HCT116 (cell line): ENCODE measurements at regions not wholly inside any gene's neighbourhood (a gene's known extent, or its start where the extent isn't known, plus 50 kb on each side); places are given as distances from the start of the nearest gene placed in this dataset.

Source experiments
- ATAC-seq: fragments of 200-7000 bp; cut with Tn5 transposase; 2 replicates; pipeline ENCODE4 v1.9.1; 2020; ENCODE audit warnings: mild to moderate bottlenecking, moderate library complexity
- BruUV-seq: library from RNA; stranded (reverse); fragments of 400-500 nt; replicated peaks from 2 replicates; lab custom pipeline; 2021; lab: Mats Ljungman, UMichigan
- CTCF ChIA-PET: fragments of 300-600 bp; sonication (Branson Sonifier 250); formaldehyde crosslinking; loops from one replicate; lab custom pipeline; 2021; ENCODE audit warnings: antibody characterized with exemption; lab: Charles Lee
- POLR2A ChIA-PET: fragments of 300-600, 350-600 bp; sonication (Branson Sonifier 250); formaldehyde crosslinking; loops from one replicate; lab custom pipeline; 2021; ENCODE audit warnings: antibody characterized with exemption; lab: Charles Lee
- RAD21 ChIA-PET, 2 experiments: fragments of 300-600 bp; sonication (Branson Sonifier 250); formaldehyde crosslinking; loops; one replicate each; lab custom pipeline; 2023; ENCODE audit warnings: low total read pairs in 2 of 2; ENCODE audit not compliant: uncharacterized antibody in 2 of 2, unreplicated experiment in 2 of 2, low non-redundant PET in 1 of 2; lab: Charles Lee
- DNase-seq: peaks from one replicate; pipeline ENCODE4 v3.0.0-alpha.2; 2010; ENCODE audit warnings: low read depth, low spot score
- H2AFZ ChIP-seq: fragments of 200-600 bp; shearing (Covaris generic), sonication (generic); 2 replicates; pipeline ENCODE4 v1.6.1; 2017; ENCODE audit warnings: low read depth, mixed run types, mixed read lengths, antibody characterized with exemption, low read length; ENCODE audit not compliant: poor library complexity, severe bottlenecking
- H3K27ac ChIP-seq: 2 replicates; pipeline ENCODE4 v1.5.1; 2012; ENCODE audit warnings: low read depth, low read length
- H3K27me3 ChIP-seq: fragments of 200-600 bp; sonication (generic); 2 replicates; pipeline ENCODE4 v1.6.1; 2016; ENCODE audit warnings: mixed run types, low read length, mixed read lengths; ENCODE audit not compliant: insufficient read depth
- H3K36me3 ChIP-seq, 2 experiments: fragments of 200-500 bp in 1 of 2; fragments of 200-600 bp in 1 of 2; sonication (Bioruptor generic) in 1 of 2; sonication (generic) in 1 of 2; 2 replicates each; pipeline versions ENCODE4 v1.5.1 to v1.6.1; 2014 to 2016; ENCODE audit warnings: low read length in 2 of 2, inconsistent platforms in 1 of 2, mixed read lengths in 1 of 2, mixed run types in 1 of 2; ENCODE audit not compliant: insufficient read depth in 2 of 2, control insufficient read depth in 1 of 2
- H3K4me1 ChIP-seq, 2 experiments: fragments of 200-600 bp in 1 of 2; sonication (generic) in 1 of 2; 2 replicates each; pipeline versions ENCODE4 v1.5.1 to v1.6.1; 2012 to 2017; ENCODE audit warnings: low read length in 2 of 2, inconsistent platforms in 1 of 2, mild to moderate bottlenecking in 1 of 2, mixed read lengths in 1 of 2, mixed run types in 1 of 2, moderate library complexity in 1 of 2; ENCODE audit not compliant: insufficient read depth in 2 of 2, control insufficient read depth in 1 of 2
- H3K4me2 ChIP-seq: fragments of 200-600 bp; sonication (generic); 2 replicates; pipeline ENCODE4 v1.6.1; 2017; ENCODE audit warnings: mixed run types, low read length, mixed read lengths
- H3K4me3 ChIP-seq, 2 experiments: fragments of 200-600 bp in 1 of 2; sonication (generic) in 1 of 2; replicated peaks in 1 of 2; 2 replicates each; pipeline ENCODE4 v1.5.1; 2011 to 2016; ENCODE audit warnings: low read length in 2 of 2, control low read depth in 1 of 2, low read depth in 1 of 2, mild to moderate bottlenecking in 1 of 2, mixed read lengths in 1 of 2, mixed run types in 1 of 2
- H3K79me2 ChIP-seq: fragments of 200-600 bp; sonication (generic); 2 replicates; pipeline ENCODE4 v1.6.1; 2017; ENCODE audit warnings: mild to moderate bottlenecking, mixed run types, low read length, moderate library complexity, mixed read lengths; ENCODE audit not compliant: insufficient read depth
- H3K9ac ChIP-seq: fragments of 200-600 bp; sonication (generic); 2 replicates; pipeline ENCODE4 v1.6.1; 2016; ENCODE audit warnings: low read length, mixed read lengths
- H3K9me2 ChIP-seq: fragments of 200-600 bp; sonication (generic), shearing (Covaris generic); 2 replicates; pipeline ENCODE4 v1.6.1; 2017; ENCODE audit warnings: mixed run types, mild to moderate bottlenecking, moderate library complexity; ENCODE audit not compliant: insufficient read depth
- H3K9me3 ChIP-seq, 2 experiments: fragments of 200-500 bp in 1 of 2; fragments of 200-600 bp in 1 of 2; sonication (Bioruptor generic) in 1 of 2; sonication (generic) in 1 of 2; 2 replicates each; pipeline ENCODE4 v1.6.1; 2014 to 2017; ENCODE audit warnings: low read length in 2 of 2, mixed read lengths in 2 of 2, inconsistent platforms in 1 of 2, low read depth in 1 of 2, mild to moderate bottlenecking in 1 of 2, mixed run types in 1 of 2, moderate library complexity in 1 of 2; ENCODE audit not compliant: control insufficient read depth in 1 of 2, insufficient read depth in 1 of 2
- H4K20me1 ChIP-seq: fragments of 200-600 bp; sonication (generic), shearing (Covaris generic); 2 replicates; pipeline ENCODE4 v1.6.1; 2017; ENCODE audit warnings: mixed run types, mild to moderate bottlenecking, moderate library complexity; ENCODE audit not compliant: insufficient read depth
- CEBPB ChIP-seq: IDR thresholded peaks from 2 replicates; pipeline ENCODE4 v1.6.1; 2012; ENCODE audit warnings: low read depth
- EZH2phosphoT487 ChIP-seq: fragments of 200-600 bp; IDR thresholded peaks from 2 replicates; pipeline ENCODE4 v1.6.1; 2018; ENCODE audit warnings: antibody characterized with exemption, borderline replicate concordance
- SIN3A ChIP-seq: IDR thresholded peaks from 2 replicates; pipeline ENCODE4 v1.6.1; 2012; ENCODE audit warnings: low read depth
- SP1 ChIP-seq: IDR thresholded peaks from 2 replicates; pipeline ENCODE4 v1.6.1; 2012; ENCODE audit warnings: low read depth
- TCF7L2 ChIP-seq: IDR thresholded peaks from 2 replicates; pipeline ENCODE4 v1.7.0; 2011; ENCODE audit warnings: borderline replicate concordance, inconsistent platforms; ENCODE audit not compliant: insufficient read depth, insufficient read length; ENCODE audit errors: extremely low read depth
- YY1 ChIP-seq: IDR thresholded peaks from 2 replicates; pipeline ENCODE4 v1.6.1; 2011; ENCODE audit warnings: low read length, low read depth, moderate library complexity, mild to moderate bottlenecking; ENCODE audit not compliant: insufficient replicate concordance; ENCODE audit errors: extremely low read depth
- ZNF274 ChIP-seq: fragments of 200-500 bp; sonication (Bioruptor generic); IDR thresholded peaks from 2 replicates; pipeline ENCODE4 v1.6.1; 2014; ENCODE audit warnings: mild to moderate bottlenecking, low read depth, low read length, inconsistent platforms
- intact Hi-C: fragments of 100-400 bp; cut with micrococcal nuclease; formaldehyde crosslinking; loops from 2 replicates; pipeline ENCODE4 v1.10.0; 2022
- TF ChIP-seq, protein P1 (sequence below): IDR thresholded peaks from 2 replicates; pipeline ENCODE4 v1.6.1; 2011; ENCODE audit warnings: mild to moderate bottlenecking, low read length, moderate library complexity; ENCODE audit not compliant: insufficient replicate concordance; ENCODE audit errors: extremely low read depth
- TF ChIP-seq, protein P2 (sequence below): IDR thresholded peaks from 2 replicates; pipeline ENCODE4 v1.6.1; 2012; ENCODE audit warnings: low read depth

DNA sequence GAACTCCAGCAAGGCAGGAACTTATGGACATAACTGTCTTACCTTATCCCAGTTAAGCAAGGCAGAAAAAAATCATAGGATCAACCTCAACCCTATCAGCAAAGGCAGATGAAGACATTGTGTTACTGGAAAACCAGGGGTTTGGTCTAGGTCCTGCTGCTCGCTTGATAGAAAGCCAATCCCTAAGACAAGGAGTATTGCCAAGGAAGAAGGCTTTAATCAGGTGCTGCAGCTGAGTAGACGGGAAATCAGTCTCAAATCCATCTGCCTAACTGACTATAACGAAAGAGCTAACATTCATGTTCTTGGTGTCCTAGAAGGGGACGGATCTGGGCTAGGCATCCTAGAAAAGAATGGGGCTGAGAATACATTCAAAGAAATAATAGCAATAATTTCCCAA is 1158.7 kb upstream of the CNTN5 start:
- no peaks in the 10 kb centered on the region for H3K4me1 ChIP-seq
- no peak overlapping the region for H3K4me3 ChIP-seq
- no peak overlapping the region for H3K9ac ChIP-seq
- no peak overlapping the region for H3K27ac ChIP-seq
- RAD21 ChIA-PET: no interaction called here
- CTCF ChIA-PET: no interaction called here
- no peaks in the 10 kb centered on the region for H3K9me2 ChIP-seq
- H4K20me1 ChIP-seq: no peaks in the 10 kb centered on the region
- no TSS peak for BruUV-seq
- peaks cover 10 to 20% of the 10 kb centered on the region in 2 experiments for H3K9me3 ChIP-seq
- intact Hi-C loops: no loop called here
- H3K36me3 ChIP-seq: no peaks in the 10 kb centered on the region
- H2AFZ ChIP-seq: no peak overlapping the region
- no peaks in the 10 kb centered on the region for H3K27me3 ChIP-seq
- no peak for ATAC-seq
- no peaks in the 10 kb centered on the region for H3K79me2 ChIP-seq
- H3K4me2 ChIP-seq: no peak overlapping the region
- DNase-seq: no peak
- no peak for TF ChIP-seq ZNF274
- POLR2A ChIA-PET: no interaction called here

DNA sequence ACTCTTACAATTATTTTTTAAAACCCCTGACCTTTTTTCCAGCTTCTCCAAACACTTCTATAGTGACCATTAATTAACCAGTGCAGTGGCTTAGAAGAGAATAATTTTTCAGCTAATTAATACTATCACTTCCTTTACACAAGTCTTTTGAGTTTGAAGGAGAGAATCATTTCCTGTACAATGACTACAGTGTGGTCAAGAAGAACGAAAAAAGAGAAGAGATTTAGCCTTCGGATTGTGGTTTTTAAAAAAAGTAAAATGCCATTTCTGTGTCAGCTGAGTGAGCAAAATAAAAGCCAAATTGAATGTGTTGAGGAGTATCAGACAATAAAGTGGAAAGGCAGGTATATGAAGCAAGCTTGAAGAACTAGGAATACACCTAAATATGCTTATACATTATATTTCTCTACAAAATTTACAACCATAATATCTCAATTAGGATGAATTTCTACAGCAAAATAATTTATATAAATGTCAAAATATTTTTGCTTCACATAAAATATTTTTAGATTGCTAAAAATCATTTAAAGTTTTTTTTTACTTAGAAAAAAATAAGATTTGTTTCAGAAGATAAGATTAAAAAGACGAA is 1155.2 kb upstream of the CNTN5 start:
- TF ChIP-seq CEBPB (no peak), ZNF274 (no peak), TCF7L2 (no peak), YY1 (no peak), SIN3A (no peak), EZH2phosphoT487 (no peak), SP1 (no peak)
- TF ChIP-seq, protein P1, sequence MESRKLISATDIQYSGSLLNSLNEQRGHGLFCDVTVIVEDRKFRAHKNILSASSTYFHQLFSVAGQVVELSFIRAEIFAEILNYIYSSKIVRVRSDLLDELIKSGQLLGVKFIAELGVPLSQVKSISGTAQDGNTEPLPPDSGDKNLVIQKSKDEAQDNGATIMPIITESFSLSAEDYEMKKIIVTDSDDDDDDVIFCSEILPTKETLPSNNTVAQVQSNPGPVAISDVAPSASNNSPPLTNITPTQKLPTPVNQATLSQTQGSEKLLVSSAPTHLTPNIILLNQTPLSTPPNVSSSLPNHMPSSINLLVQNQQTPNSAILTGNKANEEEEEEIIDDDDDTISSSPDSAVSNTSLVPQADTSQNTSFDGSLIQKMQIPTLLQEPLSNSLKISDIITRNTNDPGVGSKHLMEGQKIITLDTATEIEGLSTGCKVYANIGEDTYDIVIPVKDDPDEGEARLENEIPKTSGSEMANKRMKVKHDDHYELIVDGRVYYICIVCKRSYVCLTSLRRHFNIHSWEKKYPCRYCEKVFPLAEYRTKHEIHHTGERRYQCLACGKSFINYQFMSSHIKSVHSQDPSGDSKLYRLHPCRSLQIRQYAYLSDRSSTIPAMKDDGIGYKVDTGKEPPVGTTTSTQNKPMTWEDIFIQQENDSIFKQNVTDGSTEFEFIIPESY: no peak
- TF ChIP-seq, protein P2, sequence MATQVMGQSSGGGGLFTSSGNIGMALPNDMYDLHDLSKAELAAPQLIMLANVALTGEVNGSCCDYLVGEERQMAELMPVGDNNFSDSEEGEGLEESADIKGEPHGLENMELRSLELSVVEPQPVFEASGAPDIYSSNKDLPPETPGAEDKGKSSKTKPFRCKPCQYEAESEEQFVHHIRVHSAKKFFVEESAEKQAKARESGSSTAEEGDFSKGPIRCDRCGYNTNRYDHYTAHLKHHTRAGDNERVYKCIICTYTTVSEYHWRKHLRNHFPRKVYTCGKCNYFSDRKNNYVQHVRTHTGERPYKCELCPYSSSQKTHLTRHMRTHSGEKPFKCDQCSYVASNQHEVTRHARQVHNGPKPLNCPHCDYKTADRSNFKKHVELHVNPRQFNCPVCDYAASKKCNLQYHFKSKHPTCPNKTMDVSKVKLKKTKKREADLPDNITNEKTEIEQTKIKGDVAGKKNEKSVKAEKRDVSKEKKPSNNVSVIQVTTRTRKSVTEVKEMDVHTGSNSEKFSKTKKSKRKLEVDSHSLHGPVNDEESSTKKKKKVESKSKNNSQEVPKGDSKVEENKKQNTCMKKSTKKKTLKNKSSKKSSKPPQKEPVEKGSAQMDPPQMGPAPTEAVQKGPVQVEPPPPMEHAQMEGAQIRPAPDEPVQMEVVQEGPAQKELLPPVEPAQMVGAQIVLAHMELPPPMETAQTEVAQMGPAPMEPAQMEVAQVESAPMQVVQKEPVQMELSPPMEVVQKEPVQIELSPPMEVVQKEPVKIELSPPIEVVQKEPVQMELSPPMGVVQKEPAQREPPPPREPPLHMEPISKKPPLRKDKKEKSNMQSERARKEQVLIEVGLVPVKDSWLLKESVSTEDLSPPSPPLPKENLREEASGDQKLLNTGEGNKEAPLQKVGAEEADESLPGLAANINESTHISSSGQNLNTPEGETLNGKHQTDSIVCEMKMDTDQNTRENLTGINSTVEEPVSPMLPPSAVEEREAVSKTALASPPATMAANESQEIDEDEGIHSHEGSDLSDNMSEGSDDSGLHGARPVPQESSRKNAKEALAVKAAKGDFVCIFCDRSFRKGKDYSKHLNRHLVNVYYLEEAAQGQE: no peak
- intact Hi-C loops: no loop called here
- Histone ChIP-seq H3K27me3 (no peaks in the 10 kb centered on the region), H3K9me3 (peaks cover 10 to 13% of the 10 kb centered on the region in 2 experiments), H4K20me1 (no peaks in the 10 kb centered on the region; the same call in 1 of the 2 replicates), H3K79me2 (no peaks in the 10 kb centered on the region), H3K27ac (no peak overlapping the region), H3K4me1 (no peaks in the 10 kb centered on the region), H2AFZ (no peak overlapping the region), H3K4me2 (no peak overlapping the region), H3K9me2 (no peaks in the 10 kb centered on the region), H3K36me3 (no peaks in the 10 kb centered on the region; a peak in 1 of 4 replicates), H3K4me3 (no peak overlapping the region), H3K9ac (no peak overlapping the region)
- ChIA-PET POLR2A (no interaction called here), RAD21 (no interaction called here), CTCF (no interaction called here)
- BruUV-seq: no TSS peak
- ATAC-seq (no peak), DNase-seq (no peak)
